ENCODE measurements at regions not wholly inside any gene's neighbourhood (a gene's known extent, or its start where the extent isn't known, plus 50 kb on each side); places are given as distances from the start of the nearest gene placed in this dataset.

DNA sequence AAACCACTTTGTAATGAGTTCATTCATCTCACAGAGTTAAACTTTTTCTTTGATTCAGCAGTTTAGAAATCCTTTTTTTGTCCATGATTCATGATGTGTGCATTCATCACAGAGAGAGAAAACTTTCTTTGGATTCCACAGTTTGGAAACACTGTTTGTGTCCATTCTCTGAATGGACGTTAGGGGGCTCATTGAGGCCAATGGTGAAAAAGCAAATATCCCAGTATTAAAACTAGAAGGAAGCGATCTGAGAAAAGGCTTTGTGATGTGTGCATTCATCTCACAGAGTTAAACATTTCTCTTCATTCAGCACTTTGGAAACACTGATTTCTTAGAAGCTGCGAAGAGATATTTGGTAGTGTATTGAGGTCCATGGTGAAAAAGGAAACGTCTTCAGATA is 155.6 kb upstream of the TRIM48 start:
- H3K27me3 ChIP-seq (ENCODE audit: control insufficient read depth in 2 of 2, insufficient read depth in 2 of 2, low read length in 2 of 2) = no peaks in the 10 kb centered on the region
- Mint-ChIP-seq H3K27ac (no peak overlapping the region), H3K4me3 (no peak overlapping the region), H3K36me3 (no peaks in the 10 kb centered on the region), H3K4me1 (no peaks in the 10 kb centered on the region), H3K9me3 (peaks cover 0 to 16% (median 12%) of the 10 kb centered on the region in 7 donors), H3K27me3 (ENCODE audit: low read depth in 3 of 3) (no peaks in the 10 kb centered on the region)
- no peak overlapping the region for H3K4me3 ChIP-seq (replicated peaks in 1 of 3; ENCODE audit: low read depth in 2 of 3, low read length in 3 of 3)
- H3K9me3 ChIP-seq (replicated peaks in 1 of 2; ENCODE audit: control insufficient read depth in 1 of 2, insufficient read depth in 1 of 2, low read length in 2 of 2) = peaks cover 0 to 49% of the 10 kb centered on the region in 2 donors
- H3K79me2 ChIP-seq (ENCODE audit: insufficient read depth, low read length) = no peaks in the 10 kb centered on the region
- H2AFZ ChIP-seq (ENCODE audit: insufficient read depth, low read depth, low read length, poor library complexity, severe bottlenecking) = no peak overlapping the region
- TF ChIP-seq, protein P1, sequence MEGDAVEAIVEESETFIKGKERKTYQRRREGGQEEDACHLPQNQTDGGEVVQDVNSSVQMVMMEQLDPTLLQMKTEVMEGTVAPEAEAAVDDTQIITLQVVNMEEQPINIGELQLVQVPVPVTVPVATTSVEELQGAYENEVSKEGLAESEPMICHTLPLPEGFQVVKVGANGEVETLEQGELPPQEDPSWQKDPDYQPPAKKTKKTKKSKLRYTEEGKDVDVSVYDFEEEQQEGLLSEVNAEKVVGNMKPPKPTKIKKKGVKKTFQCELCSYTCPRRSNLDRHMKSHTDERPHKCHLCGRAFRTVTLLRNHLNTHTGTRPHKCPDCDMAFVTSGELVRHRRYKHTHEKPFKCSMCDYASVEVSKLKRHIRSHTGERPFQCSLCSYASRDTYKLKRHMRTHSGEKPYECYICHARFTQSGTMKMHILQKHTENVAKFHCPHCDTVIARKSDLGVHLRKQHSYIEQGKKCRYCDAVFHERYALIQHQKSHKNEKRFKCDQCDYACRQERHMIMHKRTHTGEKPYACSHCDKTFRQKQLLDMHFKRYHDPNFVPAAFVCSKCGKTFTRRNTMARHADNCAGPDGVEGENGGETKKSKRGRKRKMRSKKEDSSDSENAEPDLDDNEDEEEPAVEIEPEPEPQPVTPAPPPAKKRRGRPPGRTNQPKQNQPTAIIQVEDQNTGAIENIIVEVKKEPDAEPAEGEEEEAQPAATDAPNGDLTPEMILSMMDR (IDR thresholded peaks at IDR 0.05) = no peak
- no peaks in the 10 kb centered on the region for H4K20me1 ChIP-seq (ENCODE audit: insufficient read depth, low read length)
- no peak for DNase-seq
- intact Hi-C loops (cut with micrococcal nuclease) = no loop called here
- WGBS (ENCODE audit: insufficient coverage) = no CpG with 5 or more reads among the region's 4 CpGs
- H3K27ac ChIP-seq (ENCODE audit: low read depth in 1 of 2, low read length in 2 of 2) = no peak overlapping the region
- no peaks in the 10 kb centered on the region for H3K36me3 ChIP-seq (replicated peaks in 1 of 2; ENCODE audit: control insufficient read depth in 1 of 2, insufficient read depth in 2 of 2, low read length in 2 of 2)
- no peaks in the 10 kb centered on the region for H3K4me1 ChIP-seq (ENCODE audit: control insufficient read depth in 1 of 2, insufficient read depth in 2 of 2, low read length in 2 of 2)
- H3K4me2 ChIP-seq (replicated peaks; ENCODE audit: extremely low read depth, low read length, poor library complexity, severe bottlenecking) = no peak overlapping the region
- no peak overlapping the region for H3K9ac ChIP-seq (ENCODE audit: insufficient read depth, low read length, poor library complexity, severe bottlenecking)
